Omental fat pad (tissue), 3 donors: ENCODE measurements at regions not wholly inside any gene's neighbourhood (a gene's known extent, or its start where the extent isn't known, plus 50 kb on each side); places are given as distances from the start of the nearest gene placed in this dataset.
A peak's percentile ranks its signal among the peaks of the same experiment; 100 is the strongest.

Experiments used
- ATAC-seq: fragments of 150-250 bp; one replicate; pipeline ENCODE4 v1.9.1; 2016; ENCODE audit warnings: mild to moderate bottlenecking, moderate library complexity; ENCODE audit not compliant: low FRiP score
- DNase-seq: peaks from one replicate; pipeline ENCODE4 v3.0.0-alpha.2; 2019; ENCODE audit warnings: low spot score
- CTCF ChIP-seq, 3 donors: fragments of 450-650 bp; IDR thresholded peaks; one replicate each; pipeline ENCODE4 v1.5.1; 2016 to 2017; ENCODE audit warnings: antibody characterized with exemption in 3 of 3, mild to moderate bottlenecking in 3 of 3, moderate library complexity in 2 of 3

GRCh38 chr5:5794118-5794560, 371.7 kb downstream of the ICE1 start:
- ATAC-seq (no peak), DNase-seq (no peak)
- TF ChIP-seq CTCF (IDR thresholded peaks at IDR 0.05) = no peak

GRCh38 chr5:5793242-5794117, 371.0 kb downstream of the ICE1 start:
- no peak for TF ChIP-seq CTCF (IDR thresholded peaks at IDR 0.05)
- ATAC-seq (no peak), DNase-seq (no peak)

GRCh38 chr5:5792106-5792505, 369.6 kb downstream of the ICE1 start:
- no peak for ATAC-seq
- TF ChIP-seq CTCF (IDR thresholded peaks at IDR 0.05) = no peak
- no peak for DNase-seq

- DNase-seq (no peak), ATAC-seq (no peak)
- TF ChIP-seq CTCF (IDR thresholded peaks at IDR 0.05) = no peak
These were observed 366.3 kb downstream of the ICE1 start for GRCh38 chr5:5788793-5789192.

- no peak for TF ChIP-seq CTCF (IDR thresholded peaks at IDR 0.05)
- peak; percentile 44 for ATAC-seq
- no peak for DNase-seq
These were observed 364.9 kb downstream of the ICE1 start for GRCh38 chr5:5787373-5787772.

- no peak for ATAC-seq
- no peak for TF ChIP-seq CTCF (IDR thresholded peaks at IDR 0.05)
- no peak for DNase-seq
These were observed 361.6 kb downstream of the ICE1 start for GRCh38 chr5:5784101-5784500.

- TF ChIP-seq CTCF (IDR thresholded peaks at IDR 0.05) = no peak
- DNase-seq = no peak
- no peak for ATAC-seq
These were observed 360.5 kb downstream of the ICE1 start for GRCh38 chr5:5783021-5783420.
